GM18868 (cell line): ENCODE measurements at regions not wholly inside any gene's neighbourhood (a gene's known extent, or its start where the extent isn't known, plus 50 kb on each side); places are given as distances from the start of the nearest gene placed in this dataset.
A peak's percentile ranks its signal among the peaks of the same experiment; 100 is the strongest.
"Not testable (repeated sequence)": the region's sequence is repeated elsewhere in the genome, so short reads cannot be mapped to it uniquely, and the experiment has no call there.

Experiments used
- ATAC-seq: cut with Tn5 transposase; IDR thresholded peaks from one replicate; pipeline ENCODE4 v1.9.1; 2021; ENCODE audit warnings: mild to moderate bottlenecking, moderate library complexity; ENCODE audit not compliant: unreplicated experiment

GRCh38 chr5:96177303-96177869, 215.7 kb upstream of the ELL2 start:
- ATAC-seq, result peak; percentile 88

GRCh38 chr5:96176022-96176421, 214.4 kb upstream of the ELL2 start:
- no peak for ATAC-seq

GRCh38 chr5:96175090-96175489, 213.4 kb upstream of the ELL2 start:
- ATAC-seq, result no peak

- ATAC-seq, result no peak
Observed at GRCh38 chr5:96173366-96173765, 211.7 kb upstream of the ELL2 start.

GRCh38 chr5:96172436-96172835, 210.8 kb upstream of the ELL2 start:
- ATAC-seq, result no peak

GRCh38 chr5:96171973-96172372, 210.3 kb upstream of the ELL2 start:
- ATAC-seq, result not testable (repeated sequence)

GRCh38 chr5:96170481-96171125, 209.0 kb upstream of the ELL2 start:
- not testable (repeated sequence) for ATAC-seq

GRCh38 chr5:96168833-96169232, 207.2 kb upstream of the ELL2 start:
- not testable (repeated sequence) for ATAC-seq

- no peak for ATAC-seq
Observed at GRCh38 chr5:96159043-96159442, 197.4 kb upstream of the ELL2 start.

GRCh38 chr5:96157841-96158291, 196.2 kb upstream of the ELL2 start:
- no peak for ATAC-seq

GRCh38 chr5:96157077-96157780, 195.6 kb upstream of the ELL2 start:
- no peak for ATAC-seq

- ATAC-seq, result no peak
Observed at GRCh38 chr5:96155147-96155546, 193.5 kb upstream of the ELL2 start.

GRCh38 chr5:96151891-96152290, 190.2 kb upstream of the ELL2 start:
- peak; percentile 71 for ATAC-seq

- no peak for ATAC-seq
Observed at GRCh38 chr5:96150007-96150406, 188.4 kb upstream of the ELL2 start.

GRCh38 chr5:96149546-96149945, 187.9 kb upstream of the ELL2 start:
- no peak for ATAC-seq

GRCh38 chr5:96149021-96149420, 187.4 kb upstream of the ELL2 start:
- ATAC-seq, result no peak

- ATAC-seq, result no peak
Observed at GRCh38 chr5:96148376-96148775, 186.7 kb upstream of the ELL2 start.

GRCh38 chr5:96147866-96148265, 186.2 kb upstream of the ELL2 start:
- ATAC-seq, result no peak

GRCh38 chr5:96146675-96147074, 185.0 kb upstream of the ELL2 start:
- peak; percentile 68 for ATAC-seq

GRCh38 chr5:96144289-96144688, 182.6 kb upstream of the ELL2 start:
- no peak for ATAC-seq

- ATAC-seq, result no peak
Observed at GRCh38 chr5:96143450-96143849, 181.8 kb upstream of the ELL2 start.

- no peak for ATAC-seq
Observed at GRCh38 chr5:96142786-96143434, 181.3 kb upstream of the ELL2 start.
